ENCODE measurements at regions not wholly inside any gene's neighbourhood (a gene's known extent, or its start where the extent isn't known, plus 50 kb on each side); places are given as distances from the start of the nearest gene placed in this dataset.
"Not testable (repeated sequence)": the region's sequence is repeated elsewhere in the genome, so short reads cannot be mapped to it uniquely, and the experiment has no call there.

DNA sequence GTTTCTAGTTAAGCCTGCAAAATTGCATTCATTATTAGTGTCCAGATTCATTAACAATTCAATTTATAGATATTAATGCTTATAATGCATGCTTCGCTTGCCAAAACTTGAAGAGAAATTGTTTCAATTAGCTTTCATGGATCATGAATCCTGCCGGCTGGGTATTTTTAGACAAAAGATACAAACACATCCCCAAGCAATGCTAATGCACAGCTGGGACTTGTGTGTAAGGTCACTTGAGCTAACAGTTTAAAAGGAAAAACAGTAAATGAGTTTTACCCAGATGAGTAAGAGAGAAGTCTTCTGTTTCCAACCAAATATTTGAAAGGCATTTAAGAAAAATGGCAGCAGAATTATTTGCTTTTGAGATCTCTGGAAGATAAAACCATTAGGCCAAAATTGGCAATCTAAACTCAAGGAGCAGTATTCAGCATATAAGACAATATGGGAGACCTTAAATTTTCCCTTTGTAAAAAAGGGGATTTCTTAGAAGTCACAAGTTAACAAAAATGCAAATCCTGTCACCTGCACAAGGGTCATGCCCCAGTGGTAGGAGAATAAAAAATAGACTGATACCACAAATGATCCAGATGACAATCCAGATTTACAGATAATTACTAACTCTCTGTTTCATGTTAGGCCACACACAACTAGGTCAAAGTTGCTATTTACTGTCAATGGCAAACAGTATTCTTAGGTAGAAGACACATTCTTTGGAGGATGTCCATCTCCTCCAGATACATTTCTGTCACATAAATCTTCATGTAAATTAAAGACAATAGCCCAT, 418.4 kb upstream of the PMFBP1 start:
- no peak for DNase-seq

DNA sequence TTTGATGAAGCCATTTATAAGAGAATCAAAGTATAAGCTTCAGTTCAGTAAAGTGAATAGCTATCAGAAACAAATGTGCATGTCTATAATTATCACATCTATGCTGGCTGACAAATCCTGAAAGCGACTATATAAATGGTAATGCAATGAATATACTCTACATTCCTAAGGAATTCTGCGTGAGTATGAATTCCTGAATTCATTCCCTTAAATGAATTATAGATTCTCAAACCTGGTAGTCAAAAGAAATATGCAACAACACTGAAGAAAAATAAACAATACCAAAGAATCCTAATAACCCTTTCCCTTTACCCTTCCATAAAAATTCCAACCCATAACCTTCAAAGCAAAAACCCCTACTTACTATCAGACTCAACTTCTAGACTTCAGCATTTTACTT, 416.6 kb upstream of the PMFBP1 start:
- no peak for DNase-seq

GRCh38 chr16:72578061-72578460, 406.1 kb upstream of the PMFBP1 start:
- not testable (repeated sequence) for DNase-seq

DNA sequence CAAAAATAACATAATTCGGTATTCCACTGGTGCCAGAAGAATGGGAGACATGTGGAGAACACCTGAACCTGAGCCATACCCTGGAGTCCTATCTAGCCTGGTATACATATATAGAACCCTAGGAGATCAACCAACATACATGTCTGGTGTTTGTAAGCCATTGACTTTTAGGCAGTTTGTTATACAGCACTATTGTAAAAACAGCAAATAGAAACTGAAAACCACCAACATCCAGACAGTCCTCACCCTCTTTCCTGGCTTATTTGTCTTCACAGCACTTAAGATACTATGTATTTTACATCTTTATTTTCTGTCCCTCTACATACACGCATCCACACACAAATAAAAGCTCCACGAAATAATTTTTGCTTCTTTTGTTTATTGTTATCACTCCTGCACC, 404.2 kb upstream of the PMFBP1 start:
- no peak for DNase-seq

DNA sequence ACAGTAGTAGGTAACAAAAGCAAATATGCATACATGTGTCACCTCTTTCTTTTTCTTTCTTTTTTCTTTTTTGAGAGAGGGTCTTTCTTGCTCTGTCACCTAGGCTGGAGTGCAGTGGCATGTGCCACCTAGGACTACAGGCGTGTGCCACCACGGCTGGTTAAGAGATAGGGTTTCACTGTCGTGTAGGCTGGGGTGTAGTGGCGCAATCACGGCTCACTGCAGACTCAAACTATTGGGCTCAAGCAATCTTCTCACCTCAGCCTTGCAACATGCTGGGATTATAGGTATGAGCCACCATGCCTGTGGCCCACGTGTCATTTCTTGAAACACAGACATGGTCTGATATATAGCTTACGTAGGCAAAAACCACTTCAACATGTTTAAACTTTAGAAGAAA, 397.7 kb upstream of the PMFBP1 start:
- no peak for DNase-seq

GRCh38 chr16:72568502-72568901, 396.5 kb upstream of the PMFBP1 start:
- DNase-seq: no peak

GRCh38 chr16:72566174-72566573, 394.2 kb upstream of the PMFBP1 start:
- DNase-seq: no peak

- DNase-seq: no peak
Observed at GRCh38 chr16:72565106-72565505, 393.2 kb upstream of the PMFBP1 start.

DNA sequence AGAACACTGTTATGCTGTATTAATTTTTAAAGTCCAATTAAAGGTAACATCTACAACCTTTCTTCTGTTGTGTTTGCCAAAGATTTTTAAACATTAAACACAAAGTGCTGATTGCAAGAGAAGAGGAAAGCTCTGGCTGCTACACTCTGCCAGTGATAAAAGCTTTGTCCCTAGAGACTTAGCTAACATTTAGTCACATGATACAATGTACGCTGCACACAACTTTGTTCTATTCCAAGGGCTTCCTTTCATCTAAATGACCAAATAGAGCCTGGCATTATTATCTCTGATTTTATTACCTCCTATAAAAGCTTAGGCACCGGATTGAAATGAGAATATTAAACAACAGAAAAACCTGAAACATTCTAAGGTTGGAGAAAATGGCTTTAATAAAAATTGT, 388.7 kb upstream of the PMFBP1 start:
- no peak for DNase-seq

- no peak for DNase-seq
Observed at GRCh38 chr16:72558501-72558900, 386.5 kb upstream of the PMFBP1 start.

GRCh38 chr16:72554935-72555334, 383.0 kb upstream of the PMFBP1 start:
- no peak for DNase-seq

GRCh38 chr16:72552654-72553053, 380.7 kb upstream of the PMFBP1 start:
- DNase-seq: no peak

GRCh38 chr16:72551649-72552048, 379.7 kb upstream of the PMFBP1 start:
- DNase-seq: no peak

DNA sequence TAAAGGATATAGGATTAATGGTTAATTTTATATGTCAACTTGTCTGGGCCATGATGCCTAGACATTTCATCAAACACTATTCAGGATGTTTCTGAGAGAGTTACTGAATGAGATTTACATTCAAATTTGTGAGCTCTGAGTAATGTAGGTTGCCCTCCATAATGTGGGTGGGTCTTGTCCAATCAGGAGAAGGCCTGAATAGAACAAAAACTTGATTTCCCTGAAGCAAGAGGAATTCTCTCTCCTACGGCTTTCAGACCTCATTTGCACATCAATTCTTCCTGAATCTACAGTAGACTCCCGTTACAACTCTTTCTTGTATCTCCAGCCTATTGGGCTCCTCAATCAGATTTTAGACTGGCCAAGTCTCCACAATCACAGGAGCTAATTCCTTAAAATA, 377.9 kb upstream of the PMFBP1 start:
- no peak for DNase-seq

DNA sequence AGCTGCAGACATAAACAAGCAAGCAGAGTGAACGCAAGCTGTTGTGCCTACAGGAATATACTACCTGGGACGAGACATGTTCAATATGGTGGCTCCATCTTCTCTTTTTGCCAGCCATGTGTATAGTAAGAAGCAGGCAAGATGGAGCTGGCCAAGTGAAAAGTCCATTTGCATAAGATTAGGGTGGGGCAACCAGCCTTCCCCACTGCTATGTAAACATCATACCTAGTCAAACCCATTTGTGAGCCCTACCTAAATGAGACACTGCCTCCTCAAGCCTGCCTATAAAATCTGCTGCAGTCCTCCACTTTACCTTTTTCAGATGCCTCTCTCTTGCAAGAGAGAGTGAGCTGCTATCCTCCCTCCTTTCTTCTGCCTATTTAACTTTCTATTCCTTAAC, 370.1 kb upstream of the PMFBP1 start:
- no peak for DNase-seq

DNA sequence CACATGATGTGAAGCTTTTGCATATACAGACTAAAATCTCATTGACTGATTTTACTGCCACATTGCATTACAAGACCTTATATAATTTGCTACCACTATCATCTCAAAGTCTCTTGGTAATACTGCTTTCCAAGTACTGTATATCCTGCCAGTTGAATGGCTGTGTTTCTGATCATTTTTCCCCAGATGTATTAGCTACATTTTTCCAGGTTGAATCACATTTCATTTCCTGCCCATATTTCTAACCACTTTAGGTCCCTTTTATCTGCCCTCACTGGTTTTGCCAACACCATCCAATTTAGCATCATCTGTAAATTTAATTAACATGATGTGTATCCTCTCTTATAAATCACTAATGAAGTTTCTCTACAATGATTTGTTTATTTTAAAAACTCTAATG, 365.7 kb upstream of the PMFBP1 start:
- DNase-seq: no peak

- no peak for DNase-seq
Observed at GRCh38 chr16:72536723-72537435, 364.9 kb upstream of the PMFBP1 start.

DNA sequence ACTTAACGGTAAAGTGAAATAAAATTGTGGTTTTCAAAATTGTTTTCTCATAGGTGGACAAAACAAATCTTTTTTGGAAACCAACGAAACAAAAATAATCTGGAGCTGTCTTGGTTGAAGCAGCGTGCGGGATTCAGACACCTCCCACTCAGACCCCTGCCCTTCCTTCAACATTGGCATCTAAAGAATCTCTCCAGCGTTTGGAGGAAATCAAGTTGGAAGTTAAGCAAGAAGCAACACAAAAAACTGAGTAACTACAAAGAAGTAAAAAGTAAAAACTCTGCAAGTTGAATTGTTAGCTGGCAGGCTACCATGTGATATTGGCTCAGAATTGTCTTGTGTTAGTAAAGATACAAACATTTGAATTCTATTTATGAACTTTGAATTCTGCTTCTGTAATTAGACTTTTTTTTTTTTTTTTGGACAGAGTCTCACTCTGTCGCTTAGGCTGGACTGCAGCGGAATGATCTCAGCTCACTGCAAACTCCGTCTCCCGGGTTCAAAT, 361.0 kb upstream of the PMFBP1 start:
- DNase-seq: no peak

DNA sequence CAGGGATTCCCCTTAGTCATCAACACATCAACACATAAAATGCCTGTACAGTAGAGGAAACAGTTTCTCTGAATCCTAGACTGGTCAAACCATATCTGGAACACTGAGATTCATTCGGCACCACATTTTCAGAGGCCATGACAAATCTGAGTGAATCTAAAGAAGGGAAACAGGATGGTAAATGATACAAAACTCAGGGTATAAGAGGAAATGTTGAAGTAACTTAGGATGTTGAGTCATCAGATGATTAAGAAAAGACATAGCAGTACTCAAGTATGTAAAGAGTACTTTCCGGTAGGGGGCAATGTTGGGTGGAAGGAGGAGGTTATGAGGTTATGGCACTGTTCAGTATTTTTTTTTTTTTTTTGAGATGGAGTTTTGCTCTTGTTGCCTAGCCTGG, 358.5 kb upstream of the PMFBP1 start:
- DNase-seq: no peak

- DNase-seq: no peak
Observed at GRCh38 chr16:72523087-72523486, 351.1 kb upstream of the PMFBP1 start.

GRCh38 chr16:72517154-72517553, 345.2 kb upstream of the PMFBP1 start:
- no peak for DNase-seq

GRCh38 chr16:72511171-72511570, 339.2 kb upstream of the PMFBP1 start:
- DNase-seq: no peak

- DNase-seq: no peak
Observed at GRCh38 chr16:72508191-72508590, 336.2 kb upstream of the PMFBP1 start.

- DNase-seq: no peak
Observed at GRCh38 chr16:72502594-72503005, 330.6 kb upstream of the PMFBP1 start.

Measured in cerebellar nuclear complex (tissue), 1 donor.